Fibroblast of mammary gland (primary cell): ENCODE measurements at regions not wholly inside any gene's neighbourhood (a gene's known extent, or its start where the extent isn't known, plus 50 kb on each side); places are given as distances from the start of the nearest gene placed in this dataset.

Experiments
- DNase-seq: peaks from one replicate; pipeline ENCODE4 v3.0.0-alpha.2; 2010; ENCODE audit warnings: low read depth
- H3K4me3 ChIP-seq: 2 replicates; pipeline ENCODE4 v1.5.1; 2011; ENCODE audit warnings: low read depth, mild to moderate bottlenecking, low read length, moderate library complexity; ENCODE audit not compliant: control insufficient read depth
- CTCF ChIP-seq: conservative IDR thresholded peaks from 2 replicates; pipeline ENCODE4 v1.5.1; 2011; ENCODE audit warnings: low read depth, low read length, inconsistent platforms; ENCODE audit not compliant: control insufficient read depth, insufficient read depth

DNA sequence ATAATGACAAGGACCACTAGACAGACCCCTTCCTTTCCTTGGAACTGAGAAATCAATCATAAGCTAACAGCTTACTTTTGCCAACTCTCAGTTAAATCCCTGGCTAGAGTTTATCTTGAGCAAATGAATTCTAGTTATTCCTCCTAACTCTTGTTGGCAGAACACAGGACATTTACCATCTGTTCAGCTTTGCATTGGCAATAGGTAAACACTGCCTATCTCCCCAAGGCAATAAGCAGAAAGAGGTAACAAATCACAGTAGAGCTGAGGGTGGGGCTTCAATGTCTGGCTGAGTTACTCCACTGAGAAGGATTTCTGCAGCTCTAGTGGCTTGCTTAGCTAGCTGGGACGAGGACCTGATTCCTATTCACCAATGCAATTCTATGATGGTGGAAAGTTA is 503.3 kb upstream of the GRIA1 start:
- TF ChIP-seq CTCF = no peak
- no peak for DNase-seq

GRCh38 chr5:152990217-152990616 is 500.3 kb upstream of the GRIA1 start:
- no peak for DNase-seq
- H3K4me3 ChIP-seq = no peak overlapping the region
- no peak for TF ChIP-seq CTCF

More for the DNA sequence above, 503.3 kb upstream of the GRIA1 start:
- H3K4me3 ChIP-seq = no peak overlapping the region

DNA sequence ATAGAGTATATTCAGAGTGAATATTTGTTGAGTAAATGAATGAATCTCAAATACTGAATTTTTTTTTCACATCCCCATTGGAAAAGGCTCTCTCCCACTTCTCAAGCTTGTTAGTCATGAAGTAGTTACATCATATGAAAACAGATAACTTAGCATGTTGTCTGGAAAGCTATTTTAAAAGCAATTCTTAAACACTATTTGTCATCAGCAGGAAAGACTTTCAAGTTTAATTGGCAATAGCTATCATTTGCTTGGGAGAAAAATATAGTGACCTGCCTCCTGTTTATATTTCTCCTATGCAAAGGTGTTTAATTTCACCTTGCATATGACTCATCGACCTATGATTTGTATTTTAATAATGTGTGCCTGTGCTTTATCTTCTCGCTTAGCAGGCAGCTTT is 499.8 kb upstream of the GRIA1 start:
- H3K4me3 ChIP-seq = no peak overlapping the region
- no peak for TF ChIP-seq CTCF
- no peak for DNase-seq

DNA sequence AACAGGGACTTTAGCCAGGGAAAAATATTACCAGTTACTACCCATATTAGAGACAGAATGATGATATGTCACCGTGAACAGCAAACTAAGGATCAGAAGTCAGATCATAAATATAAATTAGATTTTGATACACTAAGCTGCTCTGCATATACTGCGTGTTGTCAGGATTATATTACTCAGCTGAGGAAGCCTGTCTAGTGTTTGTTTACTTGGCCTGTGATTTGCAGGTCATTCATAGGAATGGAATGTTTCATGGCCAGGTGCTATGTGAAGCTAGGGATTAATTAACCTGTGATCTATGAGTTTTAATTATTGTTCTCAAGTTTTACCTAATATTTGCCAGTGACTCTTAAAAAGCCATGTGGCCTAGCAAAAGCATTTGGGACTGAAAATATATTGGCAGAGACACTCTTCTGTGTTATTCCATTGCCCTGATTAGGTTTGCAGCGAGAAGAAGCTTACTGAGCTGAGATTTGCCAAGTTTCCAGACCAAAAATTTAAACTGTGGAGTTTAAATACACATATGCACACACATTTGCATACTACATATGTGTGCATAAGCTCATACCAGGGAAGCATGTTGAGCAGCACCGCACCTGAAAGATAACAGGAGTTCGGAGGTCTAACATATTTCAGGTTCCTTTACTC is 496.3 kb upstream of the GRIA1 start:
- H3K4me3 ChIP-seq = no peak overlapping the region
- no peak for DNase-seq
- no peak for TF ChIP-seq CTCF

DNA sequence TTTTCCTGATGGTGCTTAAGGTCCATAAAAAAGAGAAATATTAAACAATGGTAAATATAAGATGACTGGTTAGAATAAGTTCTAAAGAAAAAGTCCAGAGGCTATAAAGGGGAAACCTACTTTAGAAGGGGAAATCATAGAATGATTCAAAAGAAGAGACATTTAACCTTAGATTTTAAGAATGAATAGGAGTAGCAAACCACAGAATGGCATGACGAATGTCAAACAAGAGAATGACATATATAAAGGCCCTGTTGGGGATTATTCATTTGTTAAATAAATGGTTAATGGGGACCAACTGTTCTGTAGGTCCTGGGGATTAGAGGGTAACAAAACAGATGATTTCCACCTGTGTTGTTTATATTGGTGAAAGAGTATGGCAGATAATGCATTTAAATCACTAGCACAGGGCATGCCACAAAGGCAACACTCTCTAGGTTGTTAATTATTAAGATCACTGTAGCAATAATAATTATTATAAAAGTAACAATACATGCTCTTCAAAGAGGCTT is 495.2 kb upstream of the GRIA1 start:
- no peak for DNase-seq
- H3K4me3 ChIP-seq = no peak overlapping the region
- no peak for TF ChIP-seq CTCF

GRCh38 chr5:153005711-153006110 is 484.8 kb upstream of the GRIA1 start:
- H3K4me3 ChIP-seq = no peak overlapping the region
- TF ChIP-seq CTCF = no peak
- no peak for DNase-seq

DNA sequence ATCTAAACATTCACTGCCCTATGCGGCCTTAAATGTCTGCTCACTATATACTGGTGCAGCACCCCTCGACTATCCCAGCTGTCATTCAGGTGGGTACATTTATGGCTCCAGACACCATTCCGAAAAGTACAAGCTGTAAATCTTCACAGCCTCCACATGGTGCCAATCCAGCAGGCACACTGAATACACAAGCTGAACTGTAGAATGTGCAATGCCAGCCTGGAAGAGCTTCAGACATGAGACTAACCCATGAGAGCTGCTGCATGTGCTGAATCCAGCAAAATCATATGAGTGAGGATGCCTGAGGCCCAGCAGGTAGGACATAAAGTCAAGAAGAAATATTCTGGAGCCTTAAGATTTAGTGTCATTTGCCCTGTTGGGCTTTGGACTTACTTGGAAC is 483.8 kb upstream of the GRIA1 start:
- no peak for TF ChIP-seq CTCF
- no peak for DNase-seq

More for the DNA sequence above, 483.8 kb upstream of the GRIA1 start:
- H3K4me3 ChIP-seq = no peak overlapping the region
